PFSK-1 (cell line): ENCODE measurements at regions not wholly inside any gene's neighbourhood (a gene's known extent, or its start where the extent isn't known, plus 50 kb on each side); places are given as distances from the start of the nearest gene placed in this dataset.

Source experiments
- POLR2AphosphoS5 ChIP-seq: IDR thresholded peaks from 2 replicates; pipeline ENCODE4 v1.6.1; 2012; ENCODE audit warnings: low read depth, mild to moderate bottlenecking, control low read depth, low read length, moderate library complexity
- REST ChIP-seq, 2 experiments: IDR thresholded peaks; 2 replicates each; pipeline versions ENCODE4 v1.6.1 to v1.8.0; 2011 to 2012; ENCODE audit warnings: low read depth in 2 of 2, low read length in 2 of 2, control low read depth in 1 of 2, inconsistent platforms in 1 of 2, mild to moderate bottlenecking in 1 of 2, moderate library complexity in 1 of 2; ENCODE audit not compliant: insufficient read depth in 1 of 2

GRCh38 chr3:14330508-14330907 lies 71.9 kb upstream of the SLC6A6 start:
- TF ChIP-seq POLR2AphosphoS5 (no peak), REST (IDR thresholded peaks at IDR 0.05; ENCODE audit: insufficient read depth in 1 of 2, low read depth in 2 of 2, low read length in 2 of 2) (no peak)
